ENCODE measurements at regions not wholly inside any gene's neighbourhood (a gene's known extent, or its start where the extent isn't known, plus 50 kb on each side); places are given as distances from the start of the nearest gene placed in this dataset.

DNA sequence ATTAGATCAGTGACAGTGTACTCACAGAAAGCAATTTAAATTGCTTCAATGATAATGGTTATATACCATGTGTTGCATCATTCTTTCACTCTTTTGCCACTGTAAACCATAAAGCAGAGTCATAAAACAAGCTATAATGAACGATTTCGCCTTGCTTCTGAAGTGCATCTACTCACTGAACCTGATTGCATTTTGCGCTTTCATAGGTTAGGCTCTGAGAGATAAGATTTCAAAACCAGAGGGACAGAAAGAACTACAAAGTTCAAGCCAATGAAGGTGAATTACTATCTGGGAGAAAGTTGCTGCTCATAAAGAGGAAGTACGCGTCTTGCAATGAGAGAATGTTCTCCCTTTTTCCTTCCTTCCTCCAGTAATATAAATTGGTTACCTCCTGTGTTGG lies 412.7 kb downstream of the CETN3 start:
- no peaks in the 10 kb centered on the region for H3K36me3 ChIP-seq
- in situ Hi-C loops (cut with MboI; ENCODE audit: low pct_ligation_motif_present in 1 of 4, low pct_unique_long_range_greater_than_20kb in 1 of 4, low sequenced_read_pairs in 3 of 4) (no loop called here), intact Hi-C loops (cut with DNase I; ENCODE audit: low total_unique reads) (no loop called here)
- H3K9me3 ChIP-seq, result peaks cover 0 to 4% of the 10 kb centered on the region in 2 donors
- peaks cover 0 to 7% (median 5%) of the 10 kb centered on the region in 4 donors for H3K4me1 ChIP-seq
- H3K4me3 ChIP-seq, result no peak overlapping the region
- TF ChIP-seq EP300 (IDR thresholded peaks at IDR 0.05; ENCODE audit: low read depth) (no peak), POLR2AphosphoS5 (IDR thresholded peaks at IDR 0.05) (peak in 1 of 3 donors; percentile 50)
- no peaks in the 10 kb centered on the region for H3K27me3 ChIP-seq
- no peak for DNase-seq
- peak overlapping the region; percentile 21 to 55 (median 36) for H3K27ac ChIP-seq
- WGBS, 2 donors (ENCODE audit: low coverage in 1 of 2), result 50 to 58% methylated on average over 4 to 5 of the region's 5 CpGs

GRCh38 chr5:89996335-89996734 lies 413.2 kb downstream of the CETN3 start:
- in situ Hi-C loops (cut with MboI; ENCODE audit: low pct_ligation_motif_present in 1 of 4, low pct_unique_long_range_greater_than_20kb in 1 of 4, low sequenced_read_pairs in 3 of 4), result no loop called here
- H3K36me3 ChIP-seq, result no peaks in the 10 kb centered on the region
- no peaks in the 10 kb centered on the region for H3K27me3 ChIP-seq
- no peaks in the 10 kb centered on the region for H3K9me3 ChIP-seq
- H3K4me3 ChIP-seq, result no peak overlapping the region
- H3K4me1 ChIP-seq, result peaks cover 0 to 7% (median 5%) of the 10 kb centered on the region in 4 donors
- 51 to 71% methylated on average over 1 of the region's 1 CpG for WGBS, 2 donors (ENCODE audit: low coverage in 1 of 2)
- intact Hi-C loops (cut with DNase I; ENCODE audit: low total_unique reads), result no loop called here
- DNase-seq, result no peak
- no peak overlapping the region for H3K27ac ChIP-seq
- TF ChIP-seq POLR2A (IDR thresholded peaks at IDR 0.05), result no peak
- TF ChIP-seq EP300 (IDR thresholded peaks at IDR 0.05; ENCODE audit: low read depth), result no peak
- no peak for TF ChIP-seq POLR2AphosphoS5 (IDR thresholded peaks at IDR 0.05)
- no peak for TF ChIP-seq CTCF (IDR thresholded peaks at IDR 0.05)

DNA sequence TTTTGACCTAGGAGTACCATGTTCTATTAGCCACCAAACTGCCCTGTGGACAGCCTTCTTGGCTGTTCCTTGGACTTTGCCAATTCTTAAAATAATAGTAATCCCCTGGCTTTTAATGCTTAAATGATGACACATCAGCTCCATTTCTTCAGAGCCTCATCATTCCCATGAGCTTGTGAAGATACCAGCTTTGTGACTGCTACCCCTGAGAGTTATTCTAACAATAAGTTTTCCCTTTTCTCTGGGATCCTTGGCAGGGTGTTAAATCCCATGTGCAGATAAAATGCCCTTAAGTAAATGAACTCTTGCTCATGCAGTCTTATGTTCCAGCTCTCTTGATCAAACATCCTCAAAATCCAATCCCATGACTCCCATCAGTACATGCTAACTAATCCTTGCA lies 415.3 kb downstream of the CETN3 start:
- H3K4me1 ChIP-seq, result peaks cover 0 to 7% (median 5%) of the 10 kb centered on the region in 4 donors
- in situ Hi-C loops (cut with MboI; ENCODE audit: low pct_ligation_motif_present in 1 of 4, low pct_unique_long_range_greater_than_20kb in 1 of 4, low sequenced_read_pairs in 3 of 4), result no loop called here
- H3K9me3 ChIP-seq, result no peaks in the 10 kb centered on the region
- no peak for DNase-seq
- no peak overlapping the region for H3K27ac ChIP-seq
- H3K4me3 ChIP-seq, result no peak overlapping the region
- TF ChIP-seq POLR2A (IDR thresholded peaks at IDR 0.05) (no peak), EP300 (IDR thresholded peaks at IDR 0.05; ENCODE audit: low read depth) (no peak), CTCF (IDR thresholded peaks at IDR 0.05) (no peak)
- intact Hi-C loops (cut with DNase I; ENCODE audit: low total_unique reads), result no loop called here
- no peaks in the 10 kb centered on the region for H3K36me3 ChIP-seq
- no peaks in the 10 kb centered on the region for H3K27me3 ChIP-seq

GRCh38 chr5:89992201-89992600 lies 417.4 kb downstream of the CETN3 start:
- in situ Hi-C loops (cut with MboI; ENCODE audit: low pct_ligation_motif_present in 1 of 4, low pct_unique_long_range_greater_than_20kb in 1 of 4, low sequenced_read_pairs in 3 of 4), result no loop called here

More at GRCh38 chr5:89992201-89992600, 417.4 kb downstream of the CETN3 start:
- DNase-seq, result no peak
- 85 to 94% methylated on average over 2 to 3 of the region's 3 CpGs for WGBS, 2 donors (ENCODE audit: low coverage in 1 of 2)
- intact Hi-C loops (cut with DNase I; ENCODE audit: low total_unique reads), result no loop called here
- no peaks in the 10 kb centered on the region for H3K36me3 ChIP-seq
- H3K9me3 ChIP-seq, result no peaks in the 10 kb centered on the region
- no peak overlapping the region for H3K4me3 ChIP-seq
- H3K4me1 ChIP-seq, result peaks cover 0 to 7% (median 2%) of the 10 kb centered on the region in 4 donors
- no peaks in the 10 kb centered on the region for H3K27me3 ChIP-seq
- H3K27ac ChIP-seq, result no peak overlapping the region
- no peak for TF ChIP-seq POLR2A (IDR thresholded peaks at IDR 0.05)
- no peak for TF ChIP-seq CTCF (IDR thresholded peaks at IDR 0.05)
- TF ChIP-seq EP300 (IDR thresholded peaks at IDR 0.05; ENCODE audit: low read depth), result no peak
- TF ChIP-seq POLR2AphosphoS5 (IDR thresholded peaks at IDR 0.05), result no peak
